GM19324 (cell line): ENCODE measurements at regions not wholly inside any gene's neighbourhood (a gene's known extent, or its start where the extent isn't known, plus 50 kb on each side); places are given as distances from the start of the nearest gene placed in this dataset.
A peak's percentile ranks its signal among the peaks of the same experiment; 100 is the strongest.
"Not testable (repeated sequence)": the region's sequence is repeated elsewhere in the genome, so short reads cannot be mapped to it uniquely, and the experiment has no call there.

Experiments
- ATAC-seq: cut with Tn5 transposase; IDR thresholded peaks from one replicate; pipeline ENCODE4 v1.9.1; 2021; ENCODE audit warnings: mild to moderate bottlenecking, moderate library complexity; ENCODE audit not compliant: unreplicated experiment, low FRiP score

- no peak for ATAC-seq
These were observed 169.5 kb upstream of the HAPLN1 start for GRCh38 chr5:83889971-83890745.

GRCh38 chr5:83877911-83878706, 157.5 kb upstream of the HAPLN1 start:
- ATAC-seq = no peak

- no peak for ATAC-seq
These were observed 151.1 kb upstream of the HAPLN1 start for GRCh38 chr5:83871533-83872395.

GRCh38 chr5:83866181-83866580, 145.5 kb upstream of the HAPLN1 start:
- ATAC-seq = no peak

GRCh38 chr5:83865579-83865978, 144.9 kb upstream of the HAPLN1 start:
- no peak for ATAC-seq

- ATAC-seq = no peak
These were observed 144.0 kb upstream of the HAPLN1 start for GRCh38 chr5:83864652-83865051.

GRCh38 chr5:83857341-83857740, 136.7 kb upstream of the HAPLN1 start:
- no peak for ATAC-seq

- ATAC-seq = no peak
These were observed 136.2 kb upstream of the HAPLN1 start for GRCh38 chr5:83856881-83857280.

- ATAC-seq = not testable (repeated sequence)
These were observed 129.8 kb upstream of the HAPLN1 start for GRCh38 chr5:83850412-83850811.

- ATAC-seq = no peak
These were observed 128.3 kb upstream of the HAPLN1 start for GRCh38 chr5:83848941-83849340.

GRCh38 chr5:83846624-83847350, 126.1 kb upstream of the HAPLN1 start:
- no peak for ATAC-seq

- ATAC-seq = peak; percentile 100
These were observed 123.9 kb upstream of the HAPLN1 start for GRCh38 chr5:83844449-83845068.

GRCh38 chr5:83839788-83840187, 119.1 kb upstream of the HAPLN1 start:
- ATAC-seq = no peak

- no peak for ATAC-seq
These were observed 118.6 kb upstream of the HAPLN1 start for GRCh38 chr5:83839256-83839655.

- ATAC-seq = no peak
These were observed 116.7 kb upstream of the HAPLN1 start for GRCh38 chr5:83837265-83837907.

- no peak for ATAC-seq
These were observed 113.7 kb upstream of the HAPLN1 start for GRCh38 chr5:83834306-83834705.

- ATAC-seq = no peak
These were observed 111.2 kb upstream of the HAPLN1 start for GRCh38 chr5:83831834-83832233.

- no peak for ATAC-seq
These were observed 106.5 kb upstream of the HAPLN1 start for GRCh38 chr5:83827111-83827557.

- ATAC-seq = no peak
These were observed 96.9 kb upstream of the HAPLN1 start for GRCh38 chr5:83817591-83817990.
